Hematopoietic multipotent progenitor cell treated with erythropoietin and hydrocortisone succinate and interleukin-3 and kit ligand, for 17 days (in vitro differentiated cells): ENCODE measurements at regions not wholly inside any gene's neighbourhood (a gene's known extent, or its start where the extent isn't known, plus 50 kb on each side); places are given as distances from the start of the nearest gene placed in this dataset.

Source experiments
- DNase-seq: peaks from one replicate; pipeline ENCODE4 v3.0.0-alpha.2; 2015; ENCODE audit warnings: low spot score

- no peak for DNase-seq
Observed at GRCh38 chr2:144079803-144080202, 440.1 kb downstream of the ZEB2 start.

DNA sequence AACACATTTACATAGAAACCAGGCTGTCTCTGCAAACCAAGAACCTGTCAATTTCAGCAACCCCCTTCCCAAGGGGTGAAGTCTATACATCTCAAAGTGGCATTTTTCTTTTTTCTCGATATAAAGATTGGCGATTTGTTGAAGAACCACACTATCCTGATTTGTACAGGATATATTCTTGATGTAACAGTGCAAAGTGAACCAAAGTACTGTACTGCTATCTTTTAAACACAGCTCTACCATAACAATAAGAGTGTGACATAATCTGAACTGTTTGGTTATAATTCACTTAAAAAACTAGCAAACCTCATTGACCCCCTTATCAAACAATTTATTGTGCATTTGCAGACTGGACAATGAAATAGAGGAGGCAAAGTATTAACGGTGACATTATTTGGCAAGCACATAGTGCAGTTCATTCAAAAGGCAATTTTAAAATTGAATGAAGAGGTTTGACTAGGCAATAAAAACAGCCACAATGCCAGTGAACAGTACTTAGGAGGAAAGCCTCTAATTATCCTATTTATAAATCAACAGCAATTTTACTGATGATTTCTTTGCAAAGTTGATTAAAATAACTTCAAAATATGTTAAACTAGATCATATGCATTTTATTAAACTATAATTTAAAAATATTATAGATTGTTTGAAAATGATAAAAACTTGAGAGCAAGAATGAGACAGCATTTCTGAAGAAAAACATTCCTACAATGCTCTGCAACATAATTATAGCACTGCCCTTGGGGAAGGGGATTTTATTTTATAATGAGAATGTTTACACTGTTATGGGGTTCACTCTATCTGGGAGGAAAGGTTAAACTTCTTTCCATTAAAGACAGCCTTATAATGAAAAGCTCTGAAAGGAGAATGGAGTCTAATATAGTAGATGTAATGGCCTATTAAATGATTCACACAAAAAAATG, 440.9 kb downstream of the ZEB2 start:
- DNase-seq, result no peak

DNA sequence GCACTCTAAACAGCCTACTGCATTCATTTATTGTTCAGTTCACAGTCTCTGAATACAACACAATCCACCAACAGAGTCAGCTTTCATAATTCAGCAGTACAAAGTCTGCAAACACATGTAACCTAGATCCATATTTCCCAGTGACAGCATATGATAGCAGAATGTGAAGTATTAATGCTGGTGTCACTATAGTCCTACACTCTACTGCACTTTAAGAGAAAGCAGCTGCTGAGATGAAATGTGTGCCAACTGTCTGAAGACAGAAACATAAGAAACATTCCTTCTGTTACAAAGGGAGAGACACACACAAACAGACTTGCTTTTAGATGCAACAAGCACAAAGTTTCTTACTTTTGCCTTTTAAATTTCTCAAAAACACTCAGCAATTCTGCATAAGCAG, 441.8 kb downstream of the ZEB2 start:
- DNase-seq, result no peak

GRCh38 chr2:144074450-144074849, 445.5 kb downstream of the ZEB2 start:
- DNase-seq, result no peak

- DNase-seq, result no peak
Observed at GRCh38 chr2:144071461-144071860, 448.5 kb downstream of the ZEB2 start.

DNA sequence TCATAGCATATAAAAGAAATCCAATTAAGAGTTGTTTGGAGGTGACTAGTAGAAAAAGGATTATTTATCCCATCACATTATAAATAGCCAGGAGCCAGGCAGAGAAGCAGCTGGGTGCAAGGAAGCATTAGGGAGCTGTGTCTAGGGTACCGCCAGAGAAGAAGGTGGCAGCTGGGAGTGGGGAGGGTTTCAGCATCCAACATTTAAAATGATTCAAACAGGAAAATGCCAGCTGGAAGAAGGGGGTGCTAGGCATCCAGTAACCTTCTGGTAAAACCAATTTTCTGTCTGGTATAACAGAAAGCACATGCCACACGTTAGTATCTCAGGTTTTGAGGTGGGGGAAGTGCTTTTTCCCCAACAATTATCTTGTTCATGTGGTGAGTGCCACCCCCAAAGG, 452.4 kb downstream of the ZEB2 start:
- DNase-seq, result no peak

DNA sequence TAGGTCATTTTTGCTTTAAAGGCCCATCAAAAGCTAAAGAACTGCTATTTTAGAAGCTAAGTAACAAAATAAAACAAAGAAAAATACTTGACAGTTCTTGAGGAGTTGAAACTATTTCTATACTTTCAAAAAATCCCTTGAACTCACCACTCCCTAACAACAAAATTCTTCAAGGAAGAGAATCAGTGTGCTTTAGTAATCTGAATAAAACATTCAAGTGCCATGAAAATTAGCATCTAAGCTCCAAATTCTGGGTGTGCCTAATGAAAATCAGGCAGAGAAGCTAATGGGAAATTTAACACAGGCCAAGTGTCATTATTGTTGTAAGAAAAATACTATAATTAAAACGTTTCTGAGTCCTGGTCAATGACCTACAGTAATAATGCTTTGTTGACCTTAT, 456.3 kb downstream of the ZEB2 start:
- no peak for DNase-seq

DNA sequence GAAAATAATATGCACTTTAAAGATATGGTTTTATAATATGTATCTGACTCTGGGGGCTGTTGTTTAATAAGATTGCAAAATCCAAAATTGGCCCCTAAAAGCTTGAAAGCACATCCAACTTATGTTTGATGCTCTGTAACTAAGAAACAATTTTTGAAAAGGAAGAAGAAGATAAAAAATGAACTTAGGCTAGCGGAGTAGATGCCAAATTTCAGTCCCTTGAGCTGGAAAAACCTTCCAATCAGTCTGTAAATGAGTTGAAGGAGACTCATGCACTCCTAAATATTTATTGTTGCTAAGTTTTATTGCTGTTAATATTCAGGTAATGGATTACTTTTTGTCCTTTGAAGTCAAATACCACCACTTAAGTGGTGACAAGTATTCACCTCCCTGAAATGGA, 465.0 kb downstream of the ZEB2 start:
- DNase-seq, result no peak

- no peak for DNase-seq
Observed at GRCh38 chr2:144052083-144052482, 467.8 kb downstream of the ZEB2 start.

- no peak for DNase-seq
Observed at GRCh38 chr2:144049137-144049536, 470.8 kb downstream of the ZEB2 start.

- DNase-seq, result no peak
Observed at GRCh38 chr2:144048631-144049060, 471.3 kb downstream of the ZEB2 start.

DNA sequence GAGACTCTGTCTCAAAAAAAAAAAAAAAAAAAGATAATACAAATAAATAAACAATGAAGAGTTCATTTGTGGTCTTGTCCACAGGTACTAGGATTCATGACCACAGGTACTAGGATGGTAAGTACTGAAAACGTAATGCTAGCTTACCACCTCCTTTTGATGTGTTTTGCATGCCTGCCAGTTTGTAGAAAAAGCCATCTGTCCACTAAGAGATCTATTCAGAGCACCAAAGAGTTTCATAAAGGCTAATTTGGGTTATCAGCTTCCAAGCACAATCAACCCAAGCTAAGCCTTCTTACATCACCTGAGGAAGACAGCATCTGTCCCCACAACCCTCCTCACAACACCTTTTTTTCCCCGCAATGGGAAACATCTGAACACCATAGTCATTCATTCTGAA, 477.2 kb downstream of the ZEB2 start:
- DNase-seq, result no peak

DNA sequence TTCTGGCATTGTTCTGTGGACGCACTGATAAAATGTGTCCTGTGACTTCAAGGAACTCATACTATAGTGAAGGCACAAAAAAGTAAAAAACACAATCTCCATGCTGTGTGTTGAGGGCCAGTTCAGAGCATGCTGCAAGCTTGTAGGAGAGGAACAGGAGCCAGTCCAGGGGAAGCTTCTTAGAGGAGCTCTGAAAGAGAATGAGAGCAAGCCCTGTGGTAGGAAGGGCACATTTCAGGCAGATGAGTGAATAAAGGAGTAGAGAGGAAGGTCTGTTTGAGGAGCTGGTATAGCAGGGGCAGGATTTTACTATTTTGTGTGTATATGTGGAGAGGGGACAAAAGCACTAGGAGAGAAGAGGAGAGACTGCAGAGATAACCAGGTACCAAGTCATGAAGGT, 478.3 kb downstream of the ZEB2 start:
- no peak for DNase-seq

GRCh38 chr2:144040834-144041233, 479.1 kb downstream of the ZEB2 start:
- DNase-seq, result no peak

- no peak for DNase-seq
Observed at GRCh38 chr2:144032566-144032965, 487.4 kb downstream of the ZEB2 start.

- DNase-seq, result no peak
Observed at GRCh38 chr2:144030791-144031190, 489.1 kb downstream of the ZEB2 start.

GRCh38 chr2:144027593-144027992, 492.3 kb downstream of the ZEB2 start:
- no peak for DNase-seq

GRCh38 chr2:144026753-144027152, 493.2 kb downstream of the ZEB2 start:
- no peak for DNase-seq

- DNase-seq, result no peak
Observed at GRCh38 chr2:144020047-144020446, 499.9 kb downstream of the ZEB2 start.

- no peak for DNase-seq
Observed at GRCh38 chr2:144015655-144016245, 504.2 kb downstream of the ZEB2 start.

DNA sequence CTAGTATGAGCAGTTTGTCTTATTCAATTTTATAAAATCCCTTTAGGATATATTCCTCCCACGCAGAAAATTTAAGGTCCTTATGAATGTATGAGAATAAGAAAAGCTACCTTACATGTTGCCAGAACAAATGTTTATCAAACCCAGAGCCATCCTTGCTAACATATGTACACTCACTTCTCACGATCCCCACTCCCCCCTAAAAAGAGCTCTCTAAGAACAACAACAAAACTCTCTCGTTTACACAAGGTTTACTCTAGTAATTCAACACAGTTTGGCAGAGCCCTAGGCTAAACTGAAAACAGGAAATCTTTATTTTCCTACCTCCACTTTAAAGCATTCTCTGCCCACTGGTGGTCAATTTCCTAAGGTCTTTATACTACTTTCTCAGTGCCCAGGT, 504.9 kb downstream of the ZEB2 start:
- DNase-seq, result no peak

DNA sequence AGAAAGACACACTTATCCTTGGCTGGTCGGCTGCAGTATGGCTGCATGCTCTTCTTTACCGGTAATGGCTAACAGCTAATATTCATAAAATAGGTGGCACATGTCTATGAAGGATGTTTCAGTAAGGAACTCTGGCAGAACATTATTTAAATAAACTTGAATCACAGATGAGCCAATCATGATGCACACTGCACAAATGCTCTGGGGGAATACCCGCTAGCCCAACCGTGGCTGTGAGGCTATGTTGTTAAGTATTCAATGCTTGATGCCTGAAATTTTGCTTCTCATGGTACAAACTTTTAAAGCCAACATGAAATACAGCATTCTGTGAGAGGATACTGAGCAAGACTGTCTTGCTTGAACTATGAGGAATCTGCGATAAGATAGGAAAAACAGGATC, 505.8 kb downstream of the ZEB2 start:
- no peak for DNase-seq

- no peak for DNase-seq
Observed at GRCh38 chr2:144012304-144012703, 507.6 kb downstream of the ZEB2 start.

- no peak for DNase-seq
Observed at GRCh38 chr2:144011553-144011952, 508.4 kb downstream of the ZEB2 start.
